ENCODE measurements at regions not wholly inside any gene's neighbourhood (a gene's known extent, or its start where the extent isn't known, plus 50 kb on each side); places are given as distances from the start of the nearest gene placed in this dataset.

DNA sequence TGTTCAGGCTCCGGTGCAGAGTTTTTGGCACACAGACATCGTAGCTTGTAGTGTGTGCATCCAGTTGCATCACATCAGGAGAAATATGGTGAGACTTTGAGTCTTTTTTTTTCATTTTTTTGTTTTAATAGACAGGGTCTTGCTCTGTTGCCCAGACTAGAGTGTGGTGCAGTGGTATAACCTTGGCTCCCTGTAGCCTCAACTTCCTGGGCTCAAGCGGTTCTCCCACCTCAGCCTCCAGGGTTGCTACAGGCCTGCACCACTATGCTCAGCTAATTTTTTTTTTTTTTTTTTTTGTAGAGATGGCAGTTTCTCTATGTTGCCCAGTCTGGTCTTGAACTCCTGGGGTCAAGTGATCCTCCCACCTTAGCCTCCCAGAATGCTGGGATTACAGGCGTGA is 51.1 kb upstream of the TEX264 start:
- DNase-seq (no peak), ATAC-seq (ENCODE audit: poor library complexity) (no peak)
- no peak overlapping the region for H3K27ac ChIP-seq (ENCODE audit: low read depth in 1 of 2, low read length in 2 of 2)
- H3K9me3 ChIP-seq (ENCODE audit: control insufficient read depth in 1 of 2, insufficient read depth in 1 of 2, low read length in 2 of 2), result no peaks in the 10 kb centered on the region
- no peak overlapping the region for H3K4me3 ChIP-seq (ENCODE audit: low read length)
- no peaks in the 10 kb centered on the region for H3K36me3 ChIP-seq (ENCODE audit: insufficient read depth, low read length)
- no peak overlapping the region for H3K4me3 Mint-ChIP-seq
- H3K4me1 ChIP-seq (ENCODE audit: insufficient read depth, low read length), result no peaks in the 10 kb centered on the region
- H3K27me3 Mint-ChIP-seq, result no peaks in the 10 kb centered on the region
- CTCF ChIA-PET, result no interaction called here
- peaks cover 18% of the 10 kb centered on the region for H3K36me3 Mint-ChIP-seq (ENCODE audit: low read depth)
- H3K27ac Mint-ChIP-seq, result no peak overlapping the region
- no peaks in the 10 kb centered on the region for H3K27me3 ChIP-seq (ENCODE audit: control insufficient read depth in 1 of 2, insufficient read depth in 2 of 2, low read length in 2 of 2)
- TF ChIP-seq, protein P1, sequence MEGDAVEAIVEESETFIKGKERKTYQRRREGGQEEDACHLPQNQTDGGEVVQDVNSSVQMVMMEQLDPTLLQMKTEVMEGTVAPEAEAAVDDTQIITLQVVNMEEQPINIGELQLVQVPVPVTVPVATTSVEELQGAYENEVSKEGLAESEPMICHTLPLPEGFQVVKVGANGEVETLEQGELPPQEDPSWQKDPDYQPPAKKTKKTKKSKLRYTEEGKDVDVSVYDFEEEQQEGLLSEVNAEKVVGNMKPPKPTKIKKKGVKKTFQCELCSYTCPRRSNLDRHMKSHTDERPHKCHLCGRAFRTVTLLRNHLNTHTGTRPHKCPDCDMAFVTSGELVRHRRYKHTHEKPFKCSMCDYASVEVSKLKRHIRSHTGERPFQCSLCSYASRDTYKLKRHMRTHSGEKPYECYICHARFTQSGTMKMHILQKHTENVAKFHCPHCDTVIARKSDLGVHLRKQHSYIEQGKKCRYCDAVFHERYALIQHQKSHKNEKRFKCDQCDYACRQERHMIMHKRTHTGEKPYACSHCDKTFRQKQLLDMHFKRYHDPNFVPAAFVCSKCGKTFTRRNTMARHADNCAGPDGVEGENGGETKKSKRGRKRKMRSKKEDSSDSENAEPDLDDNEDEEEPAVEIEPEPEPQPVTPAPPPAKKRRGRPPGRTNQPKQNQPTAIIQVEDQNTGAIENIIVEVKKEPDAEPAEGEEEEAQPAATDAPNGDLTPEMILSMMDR (IDR thresholded peaks at IDR 0.05), result no peak
- no peaks in the 10 kb centered on the region for H3K9me3 Mint-ChIP-seq
- peaks cover 47% of the 10 kb centered on the region for H3K4me1 Mint-ChIP-seq (ENCODE audit: low read depth)
- intact Hi-C loops (cut with DNase I, micrococcal nuclease), result no loop called here
- POLR2A ChIA-PET, result no interaction called here

DNA sequence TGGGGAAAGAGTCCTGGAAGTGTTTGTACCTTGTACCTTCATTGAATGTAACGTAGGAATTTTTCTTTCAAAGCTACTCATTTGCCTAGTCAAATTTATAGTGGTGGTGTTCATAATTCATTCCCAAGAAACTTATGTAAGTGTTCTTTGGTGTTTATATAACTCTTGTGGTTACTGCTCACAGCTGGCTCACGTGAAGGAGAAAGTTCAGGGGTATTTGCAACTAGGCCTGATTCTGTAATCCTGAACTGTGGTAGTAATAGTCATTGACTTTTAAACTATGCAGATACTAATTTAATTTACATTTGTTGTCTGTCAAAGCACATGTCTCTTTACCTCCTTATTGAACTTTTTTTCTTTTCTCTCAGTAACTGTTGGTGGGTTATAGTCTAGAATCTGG is 50.5 kb upstream of the TEX264 start:
- ATAC-seq (ENCODE audit: poor library complexity) (no peak), DNase-seq (no peak)
- Histone ChIP-seq H3K27me3 (ENCODE audit: control insufficient read depth in 1 of 2, insufficient read depth in 2 of 2, low read length in 2 of 2) (no peaks in the 10 kb centered on the region), H3K4me1 (ENCODE audit: insufficient read depth, low read length) (no peaks in the 10 kb centered on the region), H3K27ac (ENCODE audit: low read depth in 1 of 2, low read length in 2 of 2) (no peak overlapping the region), H3K36me3 (ENCODE audit: insufficient read depth, low read length) (no peaks in the 10 kb centered on the region), H3K9me3 (ENCODE audit: control insufficient read depth in 1 of 2, insufficient read depth in 1 of 2, low read length in 2 of 2) (no peaks in the 10 kb centered on the region), H3K4me3 (ENCODE audit: low read length) (no peak overlapping the region)
- Mint-ChIP-seq H3K4me3 (no peak overlapping the region), H3K4me1 (ENCODE audit: low read depth) (peaks cover 42% of the 10 kb centered on the region), H3K36me3 (ENCODE audit: low read depth) (peaks cover 18% of the 10 kb centered on the region), H3K27ac (no peak overlapping the region), H3K9me3 (no peaks in the 10 kb centered on the region), H3K27me3 (no peaks in the 10 kb centered on the region)
- POLR2A ChIA-PET, result no interaction called here
- TF ChIP-seq, protein P1 (IDR thresholded peaks at IDR 0.05), result no peak
- intact Hi-C loops (cut with DNase I, micrococcal nuclease), result no loop called here
- CTCF ChIA-PET, result no interaction called here

DNA sequence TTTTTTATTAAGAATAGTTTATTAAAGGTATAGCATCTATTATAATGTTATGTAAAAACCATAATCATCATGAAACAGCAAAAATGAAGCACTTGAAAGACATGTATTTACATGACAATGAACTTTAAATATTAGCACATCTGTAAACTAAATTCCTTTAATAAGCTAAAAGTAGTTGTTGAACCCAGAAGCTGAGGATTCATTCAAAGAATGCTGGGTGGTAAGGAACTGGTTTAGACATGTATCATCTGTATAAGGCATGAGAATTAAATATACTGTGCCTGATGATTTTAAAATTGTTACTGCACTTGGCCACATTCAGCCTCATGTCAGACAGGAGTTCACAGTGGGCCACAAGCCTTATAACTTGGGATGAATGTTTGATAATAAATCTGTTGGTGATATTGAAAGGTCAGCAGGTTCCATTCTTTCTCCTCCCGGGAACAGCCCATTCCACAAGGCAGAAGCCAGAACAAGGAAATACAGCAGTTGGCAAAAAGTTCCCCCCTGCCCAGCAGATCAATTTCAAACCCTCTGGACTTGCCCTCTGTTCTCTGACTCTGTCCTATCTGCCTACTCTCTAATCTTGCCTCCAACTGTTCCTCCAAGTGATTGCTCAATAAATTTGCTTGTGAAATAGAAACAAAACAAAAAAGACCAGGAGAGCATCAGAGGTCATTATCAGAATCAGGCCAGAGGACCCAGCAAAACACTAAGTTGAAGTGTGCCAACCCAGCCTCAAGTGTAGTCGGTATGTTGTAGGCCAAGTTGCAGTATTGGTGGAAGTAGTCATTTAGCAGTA is 49.8 kb upstream of the TEX264 start:
- no peak overlapping the region for H3K27ac Mint-ChIP-seq
- peaks cover 18% of the 10 kb centered on the region for H3K36me3 Mint-ChIP-seq (ENCODE audit: low read depth)
- no peak overlapping the region for H3K4me3 Mint-ChIP-seq
- Histone ChIP-seq H3K27me3 (ENCODE audit: control insufficient read depth in 1 of 2, insufficient read depth in 2 of 2, low read length in 2 of 2) (no peaks in the 10 kb centered on the region), H3K4me3 (ENCODE audit: low read length) (no peak overlapping the region), H3K9me3 (ENCODE audit: control insufficient read depth in 1 of 2, insufficient read depth in 1 of 2, low read length in 2 of 2) (no peaks in the 10 kb centered on the region), H3K36me3 (ENCODE audit: insufficient read depth, low read length) (no peaks in the 10 kb centered on the region), H3K27ac (ENCODE audit: low read depth in 1 of 2, low read length in 2 of 2) (no peak overlapping the region), H3K4me1 (ENCODE audit: insufficient read depth, low read length) (no peaks in the 10 kb centered on the region)
- CTCF ChIA-PET, result no interaction called here
- ATAC-seq (ENCODE audit: poor library complexity), result no peak
- POLR2A ChIA-PET, result no interaction called here
- TF ChIP-seq, protein P1 (IDR thresholded peaks at IDR 0.05), result no peak
- no peaks in the 10 kb centered on the region for H3K9me3 Mint-ChIP-seq
- no peak for DNase-seq
- intact Hi-C loops (cut with DNase I, micrococcal nuclease), result no loop called here
- no peaks in the 10 kb centered on the region for H3K27me3 Mint-ChIP-seq
- peaks cover 42% of the 10 kb centered on the region for H3K4me1 Mint-ChIP-seq (ENCODE audit: low read depth)
